GM12872 (cell line): ENCODE measurements at regions not wholly inside any gene's neighbourhood (a gene's known extent, or its start where the extent isn't known, plus 50 kb on each side); places are given as distances from the start of the nearest gene placed in this dataset.

ENCODE experiments used
- CTCF ChIP-seq: IDR thresholded peaks from 3 replicates; pipeline ENCODE4 v1.5.1; 2011; ENCODE audit warnings: low read depth, mild to moderate bottlenecking, low read length, moderate library complexity; ENCODE audit not compliant: insufficient read depth

GRCh38 chr17:71360301-71360700 is 760.5 kb upstream of the SOX9 start:
- TF ChIP-seq CTCF = no peak

GRCh38 chr17:71361656-71362450 is 759.0 kb upstream of the SOX9 start:
- TF ChIP-seq CTCF = no peak

- TF ChIP-seq CTCF = no peak
Observed at GRCh38 chr17:71363661-71364060, 757.2 kb upstream of the SOX9 start.

GRCh38 chr17:71371809-71372208 is 749.0 kb upstream of the SOX9 start:
- no peak for TF ChIP-seq CTCF

GRCh38 chr17:71375948-71376347 is 744.9 kb upstream of the SOX9 start:
- no peak for TF ChIP-seq CTCF

- no peak for TF ChIP-seq CTCF
Observed at GRCh38 chr17:71376933-71377332, 743.9 kb upstream of the SOX9 start.

- TF ChIP-seq CTCF = no peak
Observed at GRCh38 chr17:71378036-71378435, 742.8 kb upstream of the SOX9 start.
